ENCODE measurements at regions not wholly inside any gene's neighbourhood (a gene's known extent, or its start where the extent isn't known, plus 50 kb on each side); places are given as distances from the start of the nearest gene placed in this dataset.
"Not testable (repeated sequence)": the region's sequence is repeated elsewhere in the genome, so short reads cannot be mapped to it uniquely, and the experiment has no call there.

GRCh38 chr17:54191261-54191660, 368.5 kb downstream of the KIF2B start:
- Histone ChIP-seq H3K27ac (ENCODE audit: low read depth, low read length) (no peak overlapping the region), H3K9me3 (ENCODE audit: insufficient read depth, low read length) (no peaks in the 10 kb centered on the region), H3K36me3 (ENCODE audit: low read length) (no peaks in the 10 kb centered on the region), H3F3A (ENCODE audit: insufficient read depth) (no peaks in the 10 kb centered on the region), H3K9me2 (replicated peaks; ENCODE audit: insufficient read depth, low read length) (no peaks in the 10 kb centered on the region), H4K20me1 (ENCODE audit: low read depth, low read length) (no peaks in the 10 kb centered on the region), H3K27me3 (ENCODE audit: low read length) (no peaks in the 10 kb centered on the region), H3K79me2 (ENCODE audit: insufficient read depth, low read length) (no peaks in the 10 kb centered on the region), H3K4me3 (ENCODE audit: insufficient read depth, low read length, poor library complexity, severe bottlenecking) (no peak overlapping the region), H3K9ac (ENCODE audit: low read length) (no peak overlapping the region), H3K4me2 (ENCODE audit: low read depth, low read length, poor library complexity, severe bottlenecking) (no peak overlapping the region), H2AFZ (ENCODE audit: low read depth, low read length, severe bottlenecking) (no peak overlapping the region)
- TF ChIP-seq EZH2phosphoT487 (conservative IDR thresholded peaks at IDR 0.05; ENCODE audit: low read length): no peak
- TF ChIP-seq, protein P1, sequence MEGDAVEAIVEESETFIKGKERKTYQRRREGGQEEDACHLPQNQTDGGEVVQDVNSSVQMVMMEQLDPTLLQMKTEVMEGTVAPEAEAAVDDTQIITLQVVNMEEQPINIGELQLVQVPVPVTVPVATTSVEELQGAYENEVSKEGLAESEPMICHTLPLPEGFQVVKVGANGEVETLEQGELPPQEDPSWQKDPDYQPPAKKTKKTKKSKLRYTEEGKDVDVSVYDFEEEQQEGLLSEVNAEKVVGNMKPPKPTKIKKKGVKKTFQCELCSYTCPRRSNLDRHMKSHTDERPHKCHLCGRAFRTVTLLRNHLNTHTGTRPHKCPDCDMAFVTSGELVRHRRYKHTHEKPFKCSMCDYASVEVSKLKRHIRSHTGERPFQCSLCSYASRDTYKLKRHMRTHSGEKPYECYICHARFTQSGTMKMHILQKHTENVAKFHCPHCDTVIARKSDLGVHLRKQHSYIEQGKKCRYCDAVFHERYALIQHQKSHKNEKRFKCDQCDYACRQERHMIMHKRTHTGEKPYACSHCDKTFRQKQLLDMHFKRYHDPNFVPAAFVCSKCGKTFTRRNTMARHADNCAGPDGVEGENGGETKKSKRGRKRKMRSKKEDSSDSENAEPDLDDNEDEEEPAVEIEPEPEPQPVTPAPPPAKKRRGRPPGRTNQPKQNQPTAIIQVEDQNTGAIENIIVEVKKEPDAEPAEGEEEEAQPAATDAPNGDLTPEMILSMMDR (IDR thresholded peaks at IDR 0.05; ENCODE audit: insufficient read depth, low read length, poor library complexity, severe bottlenecking): no peak

GRCh38 chr17:54194268-54194667, 371.5 kb downstream of the KIF2B start:
- no peaks in the 10 kb centered on the region for H3K79me2 ChIP-seq (ENCODE audit: insufficient read depth, low read length)
- no peaks in the 10 kb centered on the region for H3K9me2 ChIP-seq (replicated peaks; ENCODE audit: insufficient read depth, low read length)
- H2AFZ ChIP-seq (ENCODE audit: low read depth, low read length, severe bottlenecking): no peak overlapping the region
- H3F3A ChIP-seq (ENCODE audit: insufficient read depth): no peaks in the 10 kb centered on the region
- no peak overlapping the region for H3K9ac ChIP-seq (ENCODE audit: low read length)
- no peak overlapping the region for H3K4me2 ChIP-seq (ENCODE audit: low read depth, low read length, poor library complexity, severe bottlenecking)
- TF ChIP-seq, protein P1 (IDR thresholded peaks at IDR 0.05; ENCODE audit: insufficient read depth, low read length, poor library complexity, severe bottlenecking): no peak
- TF ChIP-seq EZH2phosphoT487 (conservative IDR thresholded peaks at IDR 0.05; ENCODE audit: low read length): no peak
- no peak overlapping the region for H3K27ac ChIP-seq (ENCODE audit: low read depth, low read length)
- no peaks in the 10 kb centered on the region for H3K27me3 ChIP-seq (ENCODE audit: low read length)
- H3K9me3 ChIP-seq (ENCODE audit: insufficient read depth, low read length): no peaks in the 10 kb centered on the region
- no peaks in the 10 kb centered on the region for H3K36me3 ChIP-seq (ENCODE audit: low read length)
- no peak overlapping the region for H3K4me3 ChIP-seq (ENCODE audit: insufficient read depth, low read length, poor library complexity, severe bottlenecking)
- no peaks in the 10 kb centered on the region for H4K20me1 ChIP-seq (ENCODE audit: low read depth, low read length)

DNA sequence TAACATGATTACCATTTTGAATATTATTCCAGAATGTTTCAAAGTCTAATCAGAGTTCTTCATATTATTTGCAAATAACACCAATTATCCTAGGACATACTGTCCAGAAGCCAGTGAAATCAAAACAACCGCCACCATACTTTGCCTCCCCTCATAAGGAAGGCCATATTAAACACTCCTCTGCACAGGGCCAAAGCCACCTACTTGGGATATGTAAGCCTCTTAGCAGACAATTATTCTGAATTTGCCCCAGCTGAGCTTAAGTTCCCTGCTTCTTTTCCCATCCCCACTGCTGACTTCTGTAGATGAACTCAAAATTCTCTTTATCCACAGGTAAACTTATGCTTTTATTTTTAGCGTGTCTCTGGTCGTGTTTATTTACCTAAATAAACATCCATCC, 374.0 kb downstream of the KIF2B start:
- Histone ChIP-seq H3K79me2 (ENCODE audit: insufficient read depth, low read length) (no peaks in the 10 kb centered on the region), H3K4me2 (ENCODE audit: low read depth, low read length, poor library complexity, severe bottlenecking) (no peak overlapping the region), H3F3A (ENCODE audit: insufficient read depth) (no peaks in the 10 kb centered on the region), H2AFZ (ENCODE audit: low read depth, low read length, severe bottlenecking) (no peak overlapping the region), H3K27me3 (ENCODE audit: low read length) (no peaks in the 10 kb centered on the region), H3K36me3 (ENCODE audit: low read length) (no peaks in the 10 kb centered on the region), H3K9me2 (replicated peaks; ENCODE audit: insufficient read depth, low read length) (no peaks in the 10 kb centered on the region), H4K20me1 (ENCODE audit: low read depth, low read length) (no peaks in the 10 kb centered on the region), H3K9ac (ENCODE audit: low read length) (no peak overlapping the region), H3K9me3 (ENCODE audit: insufficient read depth, low read length) (no peaks in the 10 kb centered on the region), H3K27ac (ENCODE audit: low read depth, low read length) (no peak overlapping the region), H3K4me3 (ENCODE audit: insufficient read depth, low read length, poor library complexity, severe bottlenecking) (no peak overlapping the region)
- TF ChIP-seq EZH2phosphoT487 (conservative IDR thresholded peaks at IDR 0.05; ENCODE audit: low read length): no peak
- TF ChIP-seq, protein P1 (IDR thresholded peaks at IDR 0.05; ENCODE audit: insufficient read depth, low read length, poor library complexity, severe bottlenecking): no peak

GRCh38 chr17:54201380-54201779, 378.7 kb downstream of the KIF2B start:
- not testable (repeated sequence) for H3K9me2 ChIP-seq (replicated peaks; ENCODE audit: insufficient read depth, low read length)

More at GRCh38 chr17:54201380-54201779, 378.7 kb downstream of the KIF2B start:
- H3K4me3 ChIP-seq (ENCODE audit: insufficient read depth, low read length, poor library complexity, severe bottlenecking); H3K27me3 ChIP-seq (ENCODE audit: low read length); H3K9me3 ChIP-seq (ENCODE audit: insufficient read depth, low read length); H3K4me2 ChIP-seq (ENCODE audit: low read depth, low read length, poor library complexity, severe bottlenecking); H3K79me2 ChIP-seq (ENCODE audit: insufficient read depth, low read length); H3K27ac ChIP-seq (ENCODE audit: low read depth, low read length); H3K36me3 ChIP-seq (ENCODE audit: low read length); H4K20me1 ChIP-seq (ENCODE audit: low read depth, low read length); H2AFZ ChIP-seq (ENCODE audit: low read depth, low read length, severe bottlenecking); H3K9ac ChIP-seq (ENCODE audit: low read length); H3F3A ChIP-seq (ENCODE audit: insufficient read depth): not testable (repeated sequence)
